ENCODE measurements at regions not wholly inside any gene's neighbourhood (a gene's known extent, or its start where the extent isn't known, plus 50 kb on each side); places are given as distances from the start of the nearest gene placed in this dataset.

GRCh38 chr13:63699948-63700347, 2284.3 kb upstream of the PCDH20 start:
- DNase-seq (ENCODE audit: low read depth in 2 of 2): no peak

GRCh38 chr13:63696055-63696454, 2280.4 kb upstream of the PCDH20 start:
- peak; percentile 40 to 45 for DNase-seq (ENCODE audit: low read depth in 2 of 2)

- no peak for DNase-seq (ENCODE audit: low read depth in 2 of 2)
These were observed 2278.0 kb upstream of the PCDH20 start for GRCh38 chr13:63693696-63694095.

GRCh38 chr13:63691474-63691873, 2275.8 kb upstream of the PCDH20 start:
- no peak for DNase-seq (ENCODE audit: low read depth in 2 of 2)

- peak in 1 of 2 experiments; percentile 3 for DNase-seq (ENCODE audit: low read depth in 2 of 2)
These were observed 2275.0 kb upstream of the PCDH20 start for GRCh38 chr13:63690672-63691071.

- no peak for DNase-seq (ENCODE audit: low read depth in 2 of 2)
These were observed 2269.2 kb upstream of the PCDH20 start for GRCh38 chr13:63684822-63685221.

GRCh38 chr13:63680704-63681103, 2265.1 kb upstream of the PCDH20 start:
- no peak for DNase-seq (ENCODE audit: low read depth in 2 of 2)

- no peak for DNase-seq (ENCODE audit: low read depth in 2 of 2)
These were observed 2255.6 kb upstream of the PCDH20 start for GRCh38 chr13:63671296-63671695.

GRCh38 chr13:63651394-63651793, 2235.7 kb upstream of the PCDH20 start:
- no peak for DNase-seq (ENCODE audit: low read depth in 2 of 2)

GRCh38 chr13:63643543-63643942, 2227.9 kb upstream of the PCDH20 start:
- no peak for DNase-seq (ENCODE audit: low read depth in 2 of 2)

GRCh38 chr13:63636316-63636993, 2220.8 kb upstream of the PCDH20 start:
- no peak for DNase-seq (ENCODE audit: low read depth in 2 of 2)

GRCh38 chr13:63632321-63632720, 2216.7 kb upstream of the PCDH20 start:
- DNase-seq (ENCODE audit: low read depth in 2 of 2): no peak

GRCh38 chr13:63631006-63631405, 2215.4 kb upstream of the PCDH20 start:
- no peak for DNase-seq (ENCODE audit: low read depth in 2 of 2)

GRCh38 chr13:63629591-63629990, 2213.9 kb upstream of the PCDH20 start:
- DNase-seq (ENCODE audit: low read depth in 2 of 2): no peak

- no peak for DNase-seq (ENCODE audit: low read depth in 2 of 2)
These were observed 2212.7 kb upstream of the PCDH20 start for GRCh38 chr13:63628310-63628709.

- DNase-seq (ENCODE audit: low read depth in 2 of 2): no peak
These were observed 2210.2 kb upstream of the PCDH20 start for GRCh38 chr13:63625869-63626268.

GRCh38 chr13:63614874-63615612, 2199.4 kb upstream of the PCDH20 start:
- DNase-seq (ENCODE audit: low read depth in 2 of 2): no peak

GRCh38 chr13:63607153-63607552, 2191.5 kb upstream of the PCDH20 start:
- DNase-seq (ENCODE audit: low read depth in 2 of 2): no peak

GRCh38 chr13:63605962-63606361, 2190.3 kb upstream of the PCDH20 start:
- no peak for DNase-seq (ENCODE audit: low read depth in 2 of 2)

GRCh38 chr13:63605403-63605802, 2189.8 kb upstream of the PCDH20 start:
- no peak for DNase-seq (ENCODE audit: low read depth in 2 of 2)

- DNase-seq (ENCODE audit: low read depth in 2 of 2): no peak
These were observed 2180.2 kb upstream of the PCDH20 start for GRCh38 chr13:63595811-63596210.

GRCh38 chr13:63586467-63586866, 2170.8 kb upstream of the PCDH20 start:
- DNase-seq (ENCODE audit: low read depth in 2 of 2): no peak

- DNase-seq (ENCODE audit: low read depth in 2 of 2): no peak
These were observed 2163.1 kb upstream of the PCDH20 start for GRCh38 chr13:63578796-63579195.

Measured in fibroblast of skin of left quadriceps (primary cell).